GM13976 (cell line): ENCODE measurements at regions not wholly inside any gene's neighbourhood (a gene's known extent, or its start where the extent isn't known, plus 50 kb on each side); places are given as distances from the start of the nearest gene placed in this dataset.

Experiments
- DNase-seq: peaks from one replicate; pipeline ENCODE4 v3.0.0; 2012; ENCODE audit warnings: low spot score
- CTCF ChIP-seq: IDR thresholded peaks from 2 replicates; pipeline ENCODE4 v1.5.1; 2012; ENCODE audit warnings: borderline replicate concordance, mild to moderate bottlenecking; ENCODE audit not compliant: insufficient read depth; ENCODE audit errors: extremely low read depth, missing control alignments, control extremely low read depth
- in situ Hi-C: fragments of 300-500 bp; cut with MboI; formaldehyde crosslinking; loops from one replicate; pipeline ENCODE4 v1.12.0; 2022; ENCODE audit warnings: low sequenced_read_pairs, mixed read lengths, inconsistent platforms; ENCODE audit not compliant: unreplicated experiment

GRCh38 chr6:126280287-126280686 is 59.6 kb upstream of the CENPW start:
- no peak for TF ChIP-seq CTCF
- DNase-seq: no peak
- in situ Hi-C loops: no loop called here

- in situ Hi-C loops: no loop called here
- DNase-seq: no peak
- no peak for TF ChIP-seq CTCF
Observed at GRCh38 chr6:126285871-126286365, 54.0 kb upstream of the CENPW start.
